Right hindlimb (tissue), 1 donor: ENCODE measurements at regions not wholly inside any gene's neighbourhood (a gene's known extent, or its start where the extent isn't known, plus 50 kb on each side); places are given as distances from the start of the nearest gene placed in this dataset.

Experiments
- DNase-seq: peaks from one replicate; pipeline ENCODE4 v3.0.0-alpha.2; 2018

DNA sequence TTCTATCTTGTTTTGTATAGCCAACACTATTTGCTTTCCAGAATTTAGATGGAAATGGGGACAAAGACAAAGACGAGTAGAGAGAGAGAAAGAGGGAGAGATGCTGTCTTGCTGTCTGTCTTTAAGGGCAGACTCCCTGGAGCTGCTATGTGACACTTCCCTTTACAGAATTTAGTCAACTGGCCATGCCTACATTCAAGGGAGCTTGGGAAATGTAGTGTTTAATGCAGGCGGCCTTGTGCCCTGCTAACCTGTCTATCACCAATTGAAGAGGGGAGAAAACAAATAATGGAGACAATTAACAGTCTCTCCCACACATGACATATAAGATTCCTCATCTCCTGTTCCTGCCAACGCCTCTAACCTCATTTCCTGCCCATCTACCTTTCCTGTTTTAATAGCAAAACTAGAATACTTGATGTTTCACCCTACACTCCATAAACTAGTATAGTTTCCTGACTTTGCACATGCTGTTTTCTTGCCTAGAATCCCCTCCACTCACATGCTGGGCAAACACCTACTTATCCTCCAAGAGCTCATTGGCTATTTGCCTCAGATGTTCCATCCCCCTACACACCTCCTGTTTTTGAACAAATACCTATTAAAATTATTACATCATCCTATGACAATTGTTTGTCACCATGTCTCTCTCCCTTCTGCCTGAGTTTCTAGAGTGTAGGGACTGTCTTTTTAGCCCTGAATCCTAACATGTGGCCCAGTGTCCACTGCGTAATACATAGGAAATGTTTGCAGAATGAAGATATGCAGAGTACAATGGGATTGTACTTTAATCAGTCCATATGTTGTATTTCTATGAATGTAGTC is 117.2 kb downstream of the SLC25A24 start:
- no peak for DNase-seq

GRCh38 chr1:108082001-108082400 is 117.0 kb upstream of the VAV3 start:
- peak; percentile 28 for DNase-seq

DNA sequence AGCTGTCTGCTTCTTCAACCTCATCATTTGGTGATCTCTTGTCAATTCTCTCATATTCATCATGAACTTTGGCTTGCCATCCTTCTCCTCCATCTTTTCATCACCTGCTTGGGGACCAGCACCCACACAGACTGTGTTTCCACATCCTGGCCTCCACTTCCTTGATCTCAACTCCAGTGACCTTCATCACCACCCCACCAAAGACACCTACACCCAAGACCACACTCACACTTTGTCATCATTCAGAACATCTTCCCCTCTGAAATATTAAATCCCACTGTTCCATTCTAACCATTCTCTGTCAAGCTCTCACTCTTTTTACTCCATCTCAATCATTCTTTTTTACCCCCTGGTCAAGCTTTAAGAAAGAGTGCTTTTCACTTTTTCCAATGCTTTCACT is 115.5 kb upstream of the VAV3 start:
- DNase-seq, result no peak

- no peak for DNase-seq
These were observed 114.6 kb upstream of the VAV3 start for GRCh38 chr1:108079440-108080025.

DNA sequence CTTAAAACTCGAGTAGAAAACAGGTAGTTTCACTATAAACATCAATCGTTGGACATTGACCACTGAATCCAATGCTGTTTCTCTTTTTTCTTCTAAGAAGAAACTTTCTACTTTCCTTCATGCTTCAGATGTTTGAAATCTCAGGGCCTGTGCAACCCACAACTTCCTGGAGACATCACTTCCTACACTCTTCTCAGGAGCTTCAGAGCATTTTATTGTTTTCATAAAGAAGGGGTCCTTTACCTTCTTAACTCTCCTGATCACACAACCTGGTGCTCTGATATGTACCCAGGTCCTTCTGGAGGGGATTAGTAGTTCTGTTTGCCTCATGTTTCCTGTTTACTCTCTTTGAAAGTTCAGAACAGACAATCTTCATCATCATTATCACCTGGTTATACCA is 113.0 kb upstream of the VAV3 start:
- DNase-seq, result no peak

DNA sequence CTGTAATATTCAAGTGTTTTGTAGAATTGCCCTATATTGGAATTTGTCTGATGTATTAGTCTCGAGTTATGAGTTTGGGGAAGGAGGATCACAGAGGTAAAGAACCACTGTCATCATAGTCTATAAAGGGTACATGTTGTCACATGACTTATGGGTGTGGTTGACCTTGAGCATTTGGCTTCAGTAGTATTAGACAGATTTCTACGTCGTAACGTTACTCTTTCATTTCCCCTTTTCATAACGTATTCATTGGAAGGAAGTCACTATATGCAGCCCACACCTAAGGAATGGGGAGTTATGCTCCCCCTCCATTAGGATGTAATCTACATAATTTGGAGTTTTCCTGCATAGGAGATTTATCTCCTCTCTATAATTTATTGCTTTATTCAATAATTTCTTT is 110.1 kb upstream of the VAV3 start:
- DNase-seq, result no peak

GRCh38 chr1:108072776-108073175 is 107.8 kb upstream of the VAV3 start:
- DNase-seq, result no peak

GRCh38 chr1:108072212-108072611 is 107.2 kb upstream of the VAV3 start:
- no peak for DNase-seq

DNA sequence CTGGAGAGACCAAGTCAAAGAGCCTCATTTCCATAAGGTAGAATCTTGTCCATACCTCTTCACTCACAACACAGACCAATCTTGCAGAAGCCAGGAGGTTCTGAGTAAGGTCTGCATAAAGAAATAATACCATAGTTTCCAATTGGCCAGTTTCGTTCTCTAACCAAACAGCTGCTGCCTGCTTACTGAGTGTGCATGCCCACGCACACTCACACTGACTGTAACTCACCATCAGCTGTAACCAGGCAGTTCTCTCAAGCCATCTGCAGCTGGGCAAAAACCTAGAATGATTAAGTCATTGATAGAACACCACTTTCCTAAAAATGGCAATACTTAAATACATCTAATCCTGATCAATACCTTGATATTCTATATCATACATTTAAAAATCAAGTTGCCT is 106.6 kb upstream of the VAV3 start:
- DNase-seq, result no peak

GRCh38 chr1:108070662-108071061 is 105.7 kb upstream of the VAV3 start:
- DNase-seq, result no peak

DNA sequence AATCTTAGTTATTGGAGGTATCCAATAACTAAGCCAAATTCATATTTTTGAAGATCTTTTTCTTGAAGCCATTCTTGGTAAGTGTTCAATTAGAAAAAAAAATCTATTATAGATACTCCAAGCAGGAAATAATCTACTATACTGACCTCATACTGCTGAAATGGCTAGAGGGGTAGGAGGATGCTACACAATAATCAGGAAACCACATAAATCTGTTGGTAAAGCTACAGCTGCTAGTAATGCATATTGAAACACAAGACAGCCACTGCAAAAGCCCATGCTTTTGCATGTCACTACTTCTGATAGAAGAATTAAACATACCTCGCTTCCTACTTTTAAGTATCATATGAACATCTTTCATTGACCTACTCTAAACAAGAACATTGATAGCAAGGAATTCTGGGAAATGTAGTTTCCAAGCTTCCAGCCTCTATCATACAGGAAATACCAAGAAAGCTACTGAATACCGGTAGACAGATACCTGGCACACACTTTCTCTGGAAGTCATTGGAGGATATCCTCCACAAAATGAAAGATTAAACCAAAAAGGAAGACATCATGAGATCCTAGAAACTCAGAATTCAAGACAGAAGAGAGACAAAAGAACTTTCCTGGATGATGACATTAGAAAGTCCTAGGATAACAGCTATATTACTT is 103.0 kb upstream of the VAV3 start:
- no peak for DNase-seq

DNA sequence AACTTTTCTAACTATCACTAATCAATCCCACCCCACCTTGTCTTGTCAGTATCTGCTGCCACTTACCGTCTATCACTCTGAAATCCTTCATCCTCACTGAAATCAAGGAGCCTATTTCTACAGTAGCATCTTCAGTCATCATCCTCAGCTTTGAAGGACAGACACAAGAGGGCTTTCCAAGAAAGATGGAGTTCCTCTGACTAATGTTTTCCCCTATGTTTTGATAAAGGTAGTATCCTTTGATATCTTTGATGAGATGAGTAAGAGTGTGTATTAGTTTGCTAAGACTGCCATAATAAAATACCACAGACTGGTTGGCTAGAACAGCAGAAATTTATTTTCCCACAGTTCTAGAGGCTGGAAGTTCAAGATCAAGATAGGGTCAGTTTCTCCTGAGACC is 101.8 kb upstream of the VAV3 start:
- DNase-seq, result no peak

DNA sequence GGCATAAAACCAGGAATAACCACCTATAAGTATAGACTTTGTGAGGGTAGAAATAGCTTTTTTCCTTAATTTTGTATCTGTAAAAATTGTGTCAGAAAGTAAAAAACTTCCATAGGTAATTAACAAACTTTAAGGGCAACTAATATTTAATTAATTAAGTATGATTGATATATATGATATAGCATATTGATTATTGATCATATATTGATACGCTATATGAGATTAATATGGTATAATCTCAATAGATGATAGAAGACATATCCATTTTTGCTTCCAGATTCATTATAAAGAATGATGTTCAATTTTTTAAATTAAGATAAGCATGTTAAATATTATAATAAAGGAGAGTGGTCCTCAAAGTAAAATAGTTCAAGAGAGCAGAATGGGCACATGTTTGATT is 99.3 kb upstream of the VAV3 start:
- no peak for DNase-seq

DNA sequence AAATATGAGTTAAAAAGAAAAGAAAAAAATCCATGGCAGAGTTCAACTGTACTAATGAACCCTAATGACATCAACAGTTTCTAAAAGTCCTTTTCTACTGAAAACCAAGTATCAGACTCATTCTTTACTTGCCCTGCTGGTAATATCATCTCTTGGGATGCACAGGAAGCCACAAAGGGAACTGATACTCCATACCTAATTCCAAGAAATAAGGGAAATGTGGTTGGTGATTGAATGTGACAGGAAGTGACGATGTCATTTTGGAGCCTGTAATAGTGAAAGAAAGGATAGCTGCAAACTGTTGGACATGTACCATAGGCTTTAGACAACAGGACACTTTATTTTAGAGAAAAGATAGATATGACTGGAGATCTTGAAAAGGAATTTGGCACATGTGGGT is 98.7 kb upstream of the VAV3 start:
- no peak for DNase-seq

GRCh38 chr1:108059945-108060344 is 95.0 kb upstream of the VAV3 start:
- DNase-seq, result no peak

- no peak for DNase-seq
These were observed 92.6 kb upstream of the VAV3 start for GRCh38 chr1:108057541-108057940.

DNA sequence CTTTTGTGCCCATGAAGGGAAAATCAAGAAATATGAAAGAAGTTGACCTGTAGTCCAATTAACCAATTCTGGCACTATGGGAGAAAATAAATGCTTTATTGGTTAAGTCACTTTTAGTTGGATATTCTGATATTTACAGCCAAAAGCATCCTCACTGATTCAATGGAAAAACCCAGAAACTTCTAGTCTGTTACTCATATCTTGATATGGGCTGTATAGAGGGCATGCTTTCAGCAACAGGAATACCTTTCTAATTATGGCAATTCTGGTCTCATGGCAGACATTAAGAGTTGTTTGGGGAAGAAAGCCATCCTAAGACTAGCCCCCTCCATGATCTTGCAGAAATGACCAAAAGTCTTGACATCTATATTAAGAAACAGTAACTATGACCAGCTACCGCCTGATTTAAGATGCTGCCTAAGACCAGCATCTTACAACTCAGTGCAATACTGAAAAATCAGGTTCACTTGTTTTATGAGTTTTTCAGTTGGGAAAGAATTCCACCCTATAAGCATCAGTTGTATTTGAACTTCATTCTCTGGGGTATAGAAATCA is 91.5 kb upstream of the VAV3 start:
- no peak for DNase-seq

GRCh38 chr1:108055387-108055786 is 90.4 kb upstream of the VAV3 start:
- DNase-seq, result no peak

DNA sequence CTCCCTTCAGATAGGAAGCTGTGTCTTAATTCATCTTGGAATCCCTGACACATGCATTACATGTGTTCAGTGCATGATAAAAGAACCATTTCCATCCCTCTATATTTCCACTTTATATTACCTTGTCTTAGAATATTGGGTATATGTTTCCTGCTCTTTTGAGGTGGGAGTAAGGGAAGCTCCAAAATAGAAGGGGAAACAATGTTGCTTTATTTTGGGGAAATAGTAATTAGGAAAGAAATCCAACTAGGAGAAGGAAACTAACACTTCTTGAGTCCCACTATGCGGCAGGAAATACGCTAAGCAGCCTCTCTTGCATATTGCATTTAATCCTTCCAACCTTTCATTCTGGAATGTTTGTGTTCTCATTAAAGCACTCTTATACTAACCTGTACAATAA is 89.4 kb upstream of the VAV3 start:
- no peak for DNase-seq

DNA sequence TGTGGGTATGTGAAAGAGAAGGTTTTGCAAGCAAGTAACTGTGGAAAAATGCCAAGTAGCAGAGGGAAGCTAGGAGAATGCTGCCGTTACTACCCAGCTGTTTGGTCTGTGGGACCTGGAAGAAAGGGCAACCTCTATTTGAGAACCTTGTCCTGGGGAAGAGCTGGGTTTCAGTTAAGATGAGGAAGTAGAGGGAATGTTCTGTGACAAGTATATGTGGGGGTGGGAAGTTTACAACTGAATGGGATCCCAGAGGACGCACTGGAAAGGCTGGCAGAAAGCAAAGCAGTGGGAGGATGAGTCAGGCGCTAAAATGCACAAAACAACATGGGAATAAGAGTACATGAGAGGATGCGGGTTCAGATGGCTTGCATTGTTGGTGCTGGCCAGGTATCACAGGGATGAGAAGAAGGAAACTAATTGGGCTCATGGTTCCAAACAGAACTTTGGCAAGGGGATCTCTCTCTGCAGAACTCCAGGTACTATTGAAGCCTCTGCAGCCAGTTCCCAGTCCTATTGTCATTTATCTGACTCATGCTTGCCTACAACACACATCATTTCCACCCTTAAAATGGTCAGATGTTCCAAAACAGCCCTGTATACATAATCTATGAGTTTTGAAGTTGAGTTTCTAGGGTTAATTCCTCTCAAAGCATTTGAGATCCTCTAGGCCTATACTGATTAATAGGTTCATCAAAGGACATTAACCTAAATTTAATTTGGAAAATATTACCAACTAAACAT is 88.5 kb upstream of the VAV3 start:
- peak; percentile 36 for DNase-seq

DNA sequence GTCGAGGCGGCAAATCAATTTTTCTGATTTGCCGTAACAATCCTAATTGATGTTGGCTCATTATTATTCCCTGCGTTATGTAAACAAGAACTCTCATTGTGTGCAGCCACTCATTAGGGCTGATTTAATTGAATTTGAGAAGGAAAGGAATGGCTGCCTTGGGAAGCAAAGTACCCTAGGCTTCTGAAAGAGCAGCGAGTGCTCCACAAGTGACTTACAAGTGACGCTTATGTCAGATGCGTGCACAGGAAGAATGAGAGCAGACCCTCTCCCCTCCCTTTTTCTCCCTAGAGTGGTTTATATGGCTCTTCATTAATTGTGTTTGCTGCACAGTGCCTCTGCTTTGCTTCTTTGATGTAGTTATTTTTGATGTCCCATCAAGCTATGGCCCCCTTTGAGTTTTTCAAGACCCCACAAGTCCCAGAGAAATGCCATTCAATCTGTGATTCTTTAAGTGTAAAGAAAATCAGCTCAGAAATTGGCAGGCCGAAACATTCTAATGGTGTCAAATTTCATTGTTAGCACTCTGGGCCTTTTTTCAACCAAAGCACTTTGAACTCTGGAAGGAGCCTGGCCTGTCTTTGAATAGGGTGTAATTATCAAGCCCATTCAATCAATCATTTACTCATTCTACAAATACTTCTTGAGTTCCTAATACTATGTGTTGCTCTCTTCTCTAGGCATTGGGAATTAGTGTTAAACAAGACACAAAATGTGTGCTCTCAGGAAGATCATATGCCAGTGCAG is 86.8 kb upstream of the VAV3 start:
- no peak for DNase-seq

- no peak for DNase-seq
These were observed 86.1 kb upstream of the VAV3 start for GRCh38 chr1:108050911-108051629.
